ENCODE measurements at regions not wholly inside any gene's neighbourhood (a gene's known extent, or its start where the extent isn't known, plus 50 kb on each side); places are given as distances from the start of the nearest gene placed in this dataset.
A peak's percentile ranks its signal among the peaks of the same experiment; 100 is the strongest.
"Not testable (repeated sequence)": the region's sequence is repeated elsewhere in the genome, so short reads cannot be mapped to it uniquely, and the experiment has no call there.

DNA sequence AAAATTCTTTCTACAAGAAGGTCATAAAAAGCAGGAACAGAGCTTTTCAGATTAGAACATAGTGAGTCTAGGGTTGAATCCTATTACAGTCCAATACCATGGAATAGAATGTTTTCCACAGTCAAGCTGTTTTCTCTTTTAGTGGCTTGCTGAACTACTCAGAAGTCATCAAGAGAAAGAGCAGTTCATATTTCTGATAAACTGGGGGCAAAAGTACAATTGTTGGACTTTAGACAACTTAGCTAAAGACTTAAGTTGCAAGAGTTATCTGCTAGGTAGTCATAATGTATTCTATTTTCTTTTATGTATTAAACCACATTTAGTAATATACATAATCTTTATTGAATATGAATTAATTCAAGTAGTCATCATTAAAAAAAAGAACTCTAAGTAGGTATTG lies 233.1 kb upstream of the GRIA1 start:
- DNase-seq (ENCODE audit: low spot score): no peak

DNA sequence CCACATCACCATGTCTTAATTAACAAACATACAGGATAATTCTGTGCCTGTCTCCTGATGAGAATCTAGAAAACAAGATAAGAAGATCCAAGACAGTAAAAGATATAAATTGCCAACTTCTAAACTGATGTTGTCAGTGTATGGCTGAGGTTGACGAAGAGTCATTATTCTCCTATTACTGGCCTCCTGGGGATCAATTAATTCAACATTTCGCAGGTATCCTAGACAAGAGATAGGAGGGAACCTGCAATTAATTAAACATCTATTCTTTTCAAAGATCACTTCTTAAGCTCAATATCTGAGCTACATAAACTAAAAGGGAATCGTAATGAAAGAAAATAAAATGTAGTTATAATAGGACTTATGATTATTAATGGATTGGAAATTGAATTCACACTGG lies 232.0 kb upstream of the GRIA1 start:
- no peak for DNase-seq (ENCODE audit: low spot score)

DNA sequence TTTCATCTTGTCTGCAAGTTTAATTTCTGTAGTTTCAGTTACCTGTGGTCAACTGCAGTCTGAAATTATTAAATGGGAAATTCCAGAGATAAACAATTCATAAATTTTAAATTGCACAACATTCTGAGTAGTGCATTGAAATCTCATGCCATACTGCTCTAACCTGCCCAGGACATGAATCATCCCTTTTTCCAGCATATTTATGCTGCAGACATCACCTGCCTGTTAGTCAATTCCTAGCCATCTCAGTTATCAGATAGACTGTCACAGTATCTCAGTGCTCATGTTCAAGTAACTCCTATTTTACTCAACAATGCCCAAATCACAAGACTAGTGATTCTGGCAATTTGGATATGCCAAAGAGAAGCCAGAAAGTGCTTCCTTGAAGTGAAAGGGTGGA lies 223.0 kb upstream of the GRIA1 start:
- no peak for DNase-seq (ENCODE audit: low spot score)

DNA sequence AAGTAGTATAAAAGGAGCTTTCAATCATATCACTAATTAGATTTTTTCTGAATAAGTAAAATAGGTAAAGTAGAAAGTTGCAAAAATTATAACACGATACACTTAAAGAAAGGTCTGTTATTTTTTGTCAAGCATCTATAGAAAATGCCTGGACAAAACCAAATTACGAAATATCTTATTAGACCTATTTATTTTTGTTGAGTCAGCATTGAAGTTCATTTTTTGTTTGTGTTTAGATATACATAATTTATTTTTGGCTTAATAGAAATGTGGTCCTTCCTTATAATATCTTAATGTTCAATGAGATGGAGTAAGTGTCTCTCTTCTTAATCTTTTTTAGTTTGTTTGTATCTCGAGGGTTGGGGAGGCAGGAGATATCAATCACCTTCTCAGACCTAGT lies 214.8 kb upstream of the GRIA1 start:
- DNase-seq (ENCODE audit: low spot score): no peak

DNA sequence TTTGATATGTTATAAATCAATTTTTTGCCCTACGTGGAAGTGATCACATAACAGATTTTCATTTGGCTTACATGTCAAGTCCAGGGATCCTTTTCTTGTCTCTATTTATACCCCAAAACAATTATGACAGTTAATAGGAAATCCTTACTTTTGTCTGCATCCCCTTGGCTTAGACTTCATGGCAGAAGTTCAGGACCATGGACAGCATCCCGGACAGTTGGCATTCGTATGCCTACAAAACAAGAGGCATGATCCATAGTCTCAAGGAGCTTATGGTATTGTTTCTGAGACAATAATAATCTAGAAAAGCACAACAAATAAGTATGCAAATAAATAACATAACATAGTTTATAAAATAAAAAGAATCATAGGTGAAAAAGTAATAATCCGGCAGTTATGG lies 214.3 kb upstream of the GRIA1 start:
- no peak for DNase-seq (ENCODE audit: low spot score)

DNA sequence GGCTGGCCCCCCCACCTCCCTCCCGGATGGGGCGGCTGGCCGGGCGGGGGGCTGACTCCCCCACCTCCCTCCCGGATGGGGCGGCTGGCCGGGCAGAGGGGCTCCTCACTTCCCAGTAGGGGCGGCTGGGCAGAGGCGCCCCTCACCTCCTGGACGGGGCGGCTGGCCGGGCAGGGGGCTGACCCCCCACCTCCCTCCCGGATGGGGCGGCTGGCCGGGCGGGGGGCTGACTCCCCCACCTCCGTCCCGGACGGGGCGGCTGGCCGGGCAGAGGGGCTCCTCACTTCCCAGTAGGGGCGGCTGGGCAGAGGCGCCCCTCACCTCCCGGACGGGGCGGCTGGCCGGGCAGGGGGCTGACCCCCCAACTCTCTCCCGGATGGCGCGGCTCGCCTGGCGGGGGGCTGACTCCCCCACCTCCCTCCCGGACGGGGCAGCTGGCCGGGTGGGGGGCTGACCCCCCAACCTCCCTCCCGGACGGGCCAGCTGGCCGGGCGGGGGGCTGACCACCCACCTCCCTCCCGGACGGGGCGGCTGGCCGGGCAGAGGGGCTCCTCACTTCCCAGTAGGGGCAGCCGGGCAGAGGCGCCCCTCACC lies 194.1 kb upstream of the GRIA1 start:
- DNase-seq (ENCODE audit: low spot score): not testable (repeated sequence)

DNA sequence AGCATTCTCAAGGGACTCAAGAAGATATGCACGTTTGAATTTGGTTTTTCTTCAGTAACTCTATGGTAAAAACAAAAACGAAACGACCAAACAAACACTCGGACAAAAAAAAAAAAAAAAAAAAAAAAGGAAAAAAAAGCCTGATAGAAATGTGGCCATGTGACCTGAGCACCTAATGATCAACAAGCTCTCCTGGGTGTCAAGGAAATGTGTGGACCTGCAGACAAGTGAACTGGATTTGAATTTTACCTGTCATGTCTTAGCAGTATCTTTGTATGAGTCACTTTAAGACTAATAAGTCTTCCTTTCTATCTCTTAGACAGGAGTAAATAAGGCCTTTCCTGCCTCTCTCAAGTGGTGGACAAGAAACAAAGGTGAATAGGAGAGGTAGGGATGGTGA lies 190.6 kb upstream of the GRIA1 start:
- no peak for DNase-seq (ENCODE audit: low spot score)

DNA sequence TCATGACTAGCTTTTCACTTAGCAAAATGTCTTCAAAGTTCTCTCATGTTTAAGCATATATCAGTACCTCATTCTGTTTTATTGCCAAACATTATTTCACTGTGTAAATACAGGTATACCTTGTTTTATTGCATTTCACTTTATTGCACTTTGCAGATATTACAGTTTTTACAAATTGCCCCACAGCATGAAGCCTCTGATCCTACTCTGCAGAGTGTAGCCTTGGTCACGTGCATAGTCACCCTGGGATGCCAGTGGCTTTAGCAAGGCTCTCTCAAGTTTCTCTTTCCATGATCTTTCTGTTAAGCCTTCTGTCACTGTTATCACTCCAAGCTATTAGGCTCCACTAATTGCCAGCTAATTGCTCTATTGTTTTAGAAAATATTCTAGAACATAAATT lies 182.2 kb upstream of the GRIA1 start:
- DNase-seq (ENCODE audit: low spot score): no peak

DNA sequence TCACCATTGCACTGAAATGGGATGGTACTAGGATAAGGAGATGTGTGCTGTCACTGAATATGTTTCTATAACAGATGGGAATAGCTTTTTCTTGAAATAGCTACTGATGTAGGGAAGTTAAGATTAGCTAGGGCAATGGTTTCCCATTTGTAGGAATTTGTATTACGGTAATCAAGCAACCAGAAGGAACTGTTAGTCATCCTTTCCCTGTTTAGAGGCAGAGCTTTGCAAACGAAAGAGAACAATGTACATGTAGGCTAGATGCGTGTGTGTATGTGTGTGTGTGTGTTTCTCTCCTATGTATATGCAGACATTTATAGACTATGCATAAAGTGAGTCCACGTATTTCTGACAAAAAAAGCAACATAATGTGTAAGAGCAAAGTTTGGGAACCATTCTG lies 171.9 kb upstream of the GRIA1 start:
- DNase-seq (ENCODE audit: low spot score): no peak

DNA sequence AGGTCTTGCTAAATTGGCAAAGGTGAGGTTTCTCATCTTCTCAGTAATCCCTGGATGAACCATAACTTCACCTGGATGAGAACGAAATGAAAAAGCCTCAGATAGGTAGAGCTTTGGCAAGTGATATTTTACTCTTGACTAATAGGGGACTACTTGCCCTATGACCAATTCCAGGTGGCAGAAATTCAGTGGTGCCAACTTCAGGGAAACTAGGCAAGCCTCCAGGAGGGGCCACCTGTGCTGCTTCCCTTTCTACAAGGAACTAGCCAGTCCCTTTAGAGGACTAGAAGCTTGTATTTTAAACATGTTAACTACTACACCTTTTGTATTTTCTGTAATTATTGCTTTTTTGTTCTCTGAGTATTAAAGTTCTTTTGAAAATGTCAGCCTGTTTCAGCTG lies 169.0 kb upstream of the GRIA1 start:
- DNase-seq (ENCODE audit: low spot score): no peak

DNA sequence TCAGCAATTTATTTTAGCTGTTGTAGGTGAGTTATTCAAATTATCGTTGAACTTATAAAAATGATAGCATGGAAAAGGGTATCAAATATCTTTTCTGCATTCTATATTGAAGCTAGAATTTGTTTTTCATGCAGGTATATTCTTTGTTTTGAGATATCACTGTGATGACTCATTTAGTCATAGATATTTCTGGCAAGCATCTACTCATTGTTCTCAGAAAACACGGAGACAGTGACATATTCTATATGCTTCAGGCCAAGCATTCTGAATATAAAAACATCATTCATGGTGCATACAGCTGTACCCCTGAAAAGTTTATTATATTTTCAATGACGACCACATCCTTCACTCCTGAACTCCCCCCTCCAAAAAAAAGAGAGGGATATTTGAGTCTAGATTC lies 150.3 kb upstream of the GRIA1 start:
- no peak for DNase-seq (ENCODE audit: low spot score)

DNA sequence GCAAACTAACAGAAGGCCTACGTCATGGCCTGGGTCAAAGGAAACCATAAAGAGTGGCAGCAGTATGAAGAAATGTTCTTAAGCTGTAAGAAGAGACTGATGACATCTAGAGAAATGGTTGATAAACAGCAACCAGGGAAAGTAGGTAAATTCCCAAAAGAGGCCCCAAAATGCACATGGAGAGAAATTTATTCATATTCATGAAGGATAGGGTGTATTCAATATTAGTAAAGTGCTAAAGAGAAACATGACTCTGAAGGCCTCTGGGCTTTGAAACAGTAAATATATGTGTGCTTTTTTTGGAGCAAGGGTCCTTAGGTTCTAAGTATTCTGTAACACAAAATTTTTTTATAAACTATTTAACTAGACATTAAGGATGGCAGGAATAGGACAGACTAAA lies 149.7 kb upstream of the GRIA1 start:
- DNase-seq (ENCODE audit: low spot score): no peak

DNA sequence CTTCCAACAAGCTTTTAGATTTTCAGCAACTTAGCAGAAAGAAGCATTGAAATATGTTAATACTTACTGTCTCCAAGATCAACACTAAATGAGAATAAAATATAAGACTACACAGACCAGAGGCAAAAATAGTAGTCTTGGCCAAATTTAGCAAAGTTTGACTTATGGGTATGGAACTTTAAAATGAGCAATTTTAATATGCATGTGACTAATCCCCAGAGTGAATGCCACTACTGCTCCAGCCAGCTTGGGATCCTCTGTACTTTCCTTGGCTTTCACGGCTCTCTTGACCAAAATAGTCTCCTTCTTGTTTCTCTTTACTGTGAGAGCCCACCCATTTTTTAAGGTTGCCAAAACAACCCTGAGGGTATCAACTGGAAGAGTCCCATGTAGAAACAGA lies 148.0 kb upstream of the GRIA1 start:
- no peak for DNase-seq (ENCODE audit: low spot score)

DNA sequence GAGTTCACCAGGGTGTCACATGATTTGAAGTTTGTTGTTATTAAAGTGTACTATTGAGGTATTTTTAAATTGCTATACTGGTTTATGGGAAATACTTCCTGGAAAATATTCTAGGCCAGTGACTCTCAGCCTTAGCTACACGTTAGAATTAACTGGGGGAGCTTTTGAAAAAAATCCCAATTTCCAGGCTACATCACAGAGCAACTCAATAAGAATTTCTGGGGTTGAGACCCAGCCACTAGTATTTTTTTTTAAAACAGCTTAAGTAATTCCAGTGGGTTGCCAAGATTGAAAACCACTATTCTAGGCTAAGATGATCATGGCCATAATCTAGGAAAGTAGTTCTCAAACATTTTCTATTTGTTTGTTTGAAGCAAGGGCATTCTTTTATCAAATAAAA lies 142.9 kb upstream of the GRIA1 start:
- no peak for DNase-seq (ENCODE audit: low spot score)

DNA sequence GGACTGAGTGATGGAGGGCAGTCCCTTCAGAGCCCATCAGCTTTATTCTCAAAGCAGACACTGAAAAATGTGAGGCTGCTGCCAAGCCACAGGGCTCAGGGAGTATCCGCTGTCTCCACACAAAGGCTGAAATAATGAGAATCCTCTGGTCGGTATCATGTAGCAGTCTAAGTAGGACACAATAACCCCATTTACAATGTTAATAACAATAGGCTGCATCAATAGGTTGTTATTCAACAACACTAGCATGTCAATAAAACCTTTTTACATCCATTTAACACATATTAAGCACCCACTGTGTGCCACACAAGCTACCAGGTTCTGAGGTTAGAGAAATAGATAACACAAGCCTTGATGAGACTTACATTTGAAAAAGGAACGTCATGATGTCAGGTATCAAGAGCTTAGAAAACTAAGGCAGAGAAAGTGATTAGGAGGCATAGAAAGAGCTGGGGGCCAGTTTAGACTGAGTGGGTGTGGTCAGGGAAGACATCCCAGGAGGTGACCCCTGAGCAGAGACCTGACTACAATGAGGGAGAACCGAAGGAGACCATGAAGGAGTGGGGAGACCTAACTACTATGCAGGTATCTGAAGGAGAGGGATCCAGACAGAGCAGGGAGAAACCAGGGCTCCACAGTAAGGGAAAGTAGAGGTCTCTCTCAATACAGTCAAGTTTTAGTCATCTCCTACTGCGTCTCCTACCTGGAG lies 140.1 kb upstream of the GRIA1 start:
- no peak for DNase-seq (ENCODE audit: low spot score)

DNA sequence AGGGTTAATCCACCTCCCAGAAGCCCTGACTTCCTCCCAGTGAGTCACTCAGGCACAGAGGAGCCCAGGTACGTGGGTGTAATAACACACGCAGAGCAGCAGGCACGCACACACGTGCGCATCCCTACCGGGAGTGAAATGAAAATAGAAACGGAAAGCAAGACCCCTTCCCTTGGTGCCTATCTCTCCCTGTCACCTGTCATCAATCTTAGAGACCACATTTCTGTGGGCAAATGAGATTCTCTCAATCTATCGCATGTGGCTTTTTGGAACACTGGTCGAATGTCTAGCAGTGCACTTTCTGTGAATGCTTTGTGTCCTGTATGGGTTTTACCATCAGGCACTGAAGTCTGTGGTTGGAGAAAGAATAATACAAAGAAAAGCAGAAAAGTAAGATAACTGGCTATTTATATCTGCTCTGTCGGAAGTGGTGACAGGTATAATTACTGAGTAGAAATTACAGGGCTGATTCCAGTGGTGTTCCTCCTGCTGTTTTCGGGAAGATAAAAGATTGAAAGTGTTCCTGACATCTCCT lies 137.7 kb upstream of the GRIA1 start:
- DNase-seq (ENCODE audit: low spot score): peak; percentile 3

DNA sequence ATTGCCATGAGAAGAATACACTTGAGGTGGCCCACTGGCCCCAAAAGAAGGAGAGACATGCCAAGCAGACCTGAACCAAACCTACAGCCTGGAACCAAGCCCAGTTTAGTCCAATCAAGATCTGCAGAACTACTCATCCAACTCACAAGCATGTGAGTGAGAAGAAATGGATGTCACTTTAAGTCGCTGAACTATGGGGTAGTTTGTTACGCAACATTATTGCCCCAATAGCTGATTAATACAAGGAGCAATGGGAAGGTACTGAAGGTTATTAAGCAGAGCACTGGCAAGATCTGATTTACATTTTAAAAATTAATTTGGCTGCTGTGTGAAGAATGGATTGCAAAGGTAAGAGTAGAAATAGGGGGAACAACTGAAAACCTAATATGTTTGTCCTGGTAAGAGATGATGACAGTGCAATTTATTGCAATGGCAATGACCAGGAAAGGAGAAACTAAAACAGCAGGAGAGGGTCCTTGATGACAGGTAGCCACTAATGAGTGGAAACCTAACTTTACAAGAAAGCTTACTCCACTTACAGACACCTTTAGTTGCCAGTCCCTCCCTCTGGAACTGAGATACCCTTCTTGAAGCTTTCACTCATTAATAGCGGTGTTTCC lies 132.9 kb upstream of the GRIA1 start:
- DNase-seq (ENCODE audit: low spot score): no peak

DNA sequence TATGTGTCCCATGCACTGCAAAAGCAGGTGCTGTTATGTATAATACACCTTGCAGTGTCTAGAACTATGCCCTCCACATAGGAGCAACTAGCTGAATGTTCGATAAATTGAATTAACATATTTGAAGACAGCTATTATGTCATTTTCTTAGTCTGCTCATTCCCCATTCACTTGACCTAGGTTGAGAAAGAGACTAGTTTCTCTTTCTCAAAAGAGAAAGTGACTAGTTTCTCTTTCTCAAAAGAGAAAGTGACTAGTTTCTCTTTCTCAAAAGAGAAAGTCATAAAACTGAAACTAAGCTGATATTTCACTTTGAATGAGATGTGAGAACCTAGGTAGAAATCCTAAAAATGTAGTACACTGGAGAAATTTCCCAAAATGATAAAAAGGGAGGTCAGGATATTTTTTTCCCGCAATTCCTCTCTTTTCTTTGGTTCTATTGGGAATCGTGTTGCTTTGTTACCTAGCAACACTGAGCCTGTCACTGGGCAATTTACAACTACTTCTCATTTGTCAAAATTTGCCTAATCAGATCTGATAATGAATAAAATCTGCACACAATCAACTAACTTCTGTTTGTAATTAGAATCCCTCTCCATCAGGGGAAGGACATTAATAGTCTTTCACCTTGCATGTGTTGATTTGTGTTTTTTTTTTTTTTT lies 132.0 kb upstream of the GRIA1 start:
- no peak for DNase-seq (ENCODE audit: low spot score)

DNA sequence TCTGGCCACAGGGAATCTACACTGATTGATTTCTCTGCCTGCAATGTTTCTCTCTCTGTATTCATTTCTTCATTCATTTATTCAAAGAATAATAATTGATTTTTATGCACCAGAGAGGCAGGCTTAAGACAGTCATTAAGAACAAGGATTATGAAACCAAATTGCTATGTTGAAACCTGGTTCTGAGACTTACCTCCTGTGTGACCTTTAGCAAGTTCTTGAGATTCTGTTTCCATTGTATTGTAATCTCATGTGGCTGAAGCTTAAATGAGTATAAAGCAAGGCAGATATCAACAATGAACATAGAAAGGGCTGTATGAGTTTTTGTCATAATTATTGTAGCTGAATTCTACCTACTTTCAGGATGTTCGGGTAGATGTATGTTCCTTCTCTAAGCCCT lies 129.6 kb upstream of the GRIA1 start:
- no peak for DNase-seq (ENCODE audit: low spot score)

DNA sequence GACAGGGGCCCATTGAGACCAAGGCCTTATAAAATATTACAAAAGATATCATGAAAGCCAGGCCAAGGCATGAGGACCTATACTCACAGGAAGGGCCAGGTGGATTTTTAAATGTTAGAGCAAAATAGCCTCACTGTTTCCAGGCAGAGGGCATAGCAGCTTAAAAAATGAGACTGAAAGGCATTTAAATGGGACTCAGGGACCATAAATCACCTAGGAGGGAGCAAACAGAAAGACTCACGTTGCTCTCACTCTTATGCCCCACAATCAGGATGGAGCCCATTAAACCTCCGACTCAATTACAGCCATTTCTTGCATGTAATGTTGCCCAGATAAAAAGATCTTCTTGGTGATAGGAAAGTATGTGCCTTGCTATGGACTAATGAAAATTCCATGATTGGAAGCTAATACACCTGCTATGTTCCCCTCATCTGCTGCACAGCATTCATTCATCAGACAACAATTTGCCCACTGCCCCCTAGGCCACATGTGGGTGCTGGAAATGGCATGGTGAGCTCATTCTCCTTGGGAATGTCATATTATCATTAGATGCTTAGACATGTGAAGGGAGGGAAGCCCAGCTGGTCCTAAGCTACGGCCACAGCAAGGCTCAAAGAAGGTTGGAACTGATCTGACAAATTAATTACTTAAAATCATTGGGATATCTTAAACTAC lies 128.6 kb upstream of the GRIA1 start:
- DNase-seq (ENCODE audit: low spot score): no peak

DNA sequence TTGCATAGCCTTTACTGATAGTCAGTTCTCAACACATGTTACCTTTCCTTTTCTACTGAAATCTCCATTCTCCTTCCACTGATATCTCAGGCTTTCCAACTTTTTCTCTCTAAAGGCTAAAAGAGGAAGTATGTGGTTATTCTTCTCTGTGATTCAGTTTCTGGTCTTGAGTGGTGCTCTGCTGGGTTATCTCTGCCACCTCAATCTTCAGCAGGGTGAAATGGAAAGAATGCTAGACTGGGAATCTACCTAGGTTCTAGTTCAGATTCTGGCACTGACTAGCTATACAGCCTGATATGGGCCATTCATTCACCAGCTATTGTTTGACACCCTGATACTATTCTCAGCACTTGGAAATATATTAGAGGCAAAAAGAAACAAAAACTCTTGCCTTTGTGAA lies 124.9 kb upstream of the GRIA1 start:
- DNase-seq (ENCODE audit: low spot score): no peak

DNA sequence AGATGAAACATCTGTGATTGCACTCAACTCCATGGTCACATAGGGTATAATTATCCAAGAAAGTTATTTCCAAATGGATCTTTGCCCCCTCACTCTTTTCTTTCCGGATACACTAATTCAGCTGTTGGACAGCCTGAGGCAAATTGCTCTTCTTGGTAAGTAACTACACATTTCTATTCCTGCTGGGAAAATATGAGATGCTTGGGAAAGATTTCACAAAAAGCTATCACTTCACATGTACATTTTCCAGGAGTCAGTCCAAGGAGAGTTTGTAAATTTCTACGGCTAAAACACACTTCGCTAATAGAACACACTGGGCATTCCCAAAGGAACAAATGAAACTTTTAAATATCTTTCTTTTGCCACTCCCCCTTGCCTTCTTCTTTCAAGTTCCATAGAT lies 123.0 kb upstream of the GRIA1 start:
- no peak for DNase-seq (ENCODE audit: low spot score)

All from CD4-positive, alpha-beta T cell treated with Interleukin-15 for 4 hours (primary cell).